SKM-1 (cell line): ENCODE measurements at regions not wholly inside any gene's neighbourhood (a gene's known extent, or its start where the extent isn't known, plus 50 kb on each side); places are given as distances from the start of the nearest gene placed in this dataset.
"Not testable (repeated sequence)": the region's sequence is repeated elsewhere in the genome, so short reads cannot be mapped to it uniquely, and the experiment has no call there.

ENCODE experiments used
- DNase-seq: peaks from one replicate; lab custom pipeline; 2025; ENCODE audit not compliant: unreplicated experiment; lab: John Stamatoyannopoulos, UW

DNA sequence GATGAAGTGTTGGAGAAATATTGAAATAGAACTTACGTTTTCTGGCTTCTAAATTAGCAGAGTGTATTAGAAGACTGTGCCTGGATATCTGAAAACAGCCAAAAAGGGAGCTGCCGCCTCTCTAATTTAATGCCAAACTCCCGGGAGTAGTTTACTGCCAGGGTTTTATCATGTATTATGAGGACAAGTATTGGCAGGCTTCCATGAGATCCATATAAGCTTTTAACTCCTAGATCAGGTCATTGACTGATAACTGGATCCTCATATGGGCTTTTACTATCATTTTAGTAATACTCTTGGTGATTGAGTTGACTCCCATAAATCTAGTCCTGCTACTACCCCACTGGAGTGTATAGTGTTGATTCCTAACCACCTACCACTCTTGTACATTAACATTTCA lies 178.4 kb upstream of the CXADR start:
- no peak for DNase-seq

DNA sequence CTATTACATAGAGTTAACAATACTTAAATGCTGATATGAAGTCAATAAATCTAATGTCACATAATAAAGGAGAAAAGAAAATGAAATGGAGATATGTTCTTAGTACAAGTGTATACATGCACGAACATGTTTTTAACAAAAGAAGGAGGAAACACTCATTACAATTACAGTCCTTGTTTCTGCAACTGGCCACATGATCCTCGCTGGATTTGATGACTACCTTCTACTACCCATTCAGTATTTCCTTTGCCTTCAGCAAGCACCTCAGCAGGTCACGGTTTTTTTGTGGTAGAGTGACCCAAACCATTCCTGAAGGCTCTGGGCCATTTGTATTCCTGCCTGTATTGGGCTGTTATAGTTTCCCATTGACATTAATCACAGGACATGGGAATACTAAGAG lies 172.8 kb upstream of the CXADR start:
- DNase-seq: no peak

DNA sequence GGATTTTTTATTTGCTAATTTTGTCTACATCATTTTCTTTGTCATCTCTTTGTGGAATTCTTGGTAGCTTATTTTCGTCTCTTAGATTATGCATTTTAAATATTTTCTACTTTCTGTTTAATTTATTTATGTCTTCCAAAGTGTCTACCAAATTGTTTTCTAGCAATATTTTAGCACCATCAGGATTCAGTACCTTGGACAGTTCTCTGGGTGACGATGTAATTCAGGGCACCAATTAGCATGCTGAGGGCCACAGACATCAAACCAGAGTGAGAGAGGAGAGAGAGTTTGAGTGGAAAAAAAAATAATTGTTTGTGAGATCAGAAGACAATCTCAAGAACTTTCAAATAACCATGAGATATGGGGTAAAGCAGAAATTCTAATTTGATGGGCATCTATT lies 169.8 kb upstream of the CXADR start:
- no peak for DNase-seq

DNA sequence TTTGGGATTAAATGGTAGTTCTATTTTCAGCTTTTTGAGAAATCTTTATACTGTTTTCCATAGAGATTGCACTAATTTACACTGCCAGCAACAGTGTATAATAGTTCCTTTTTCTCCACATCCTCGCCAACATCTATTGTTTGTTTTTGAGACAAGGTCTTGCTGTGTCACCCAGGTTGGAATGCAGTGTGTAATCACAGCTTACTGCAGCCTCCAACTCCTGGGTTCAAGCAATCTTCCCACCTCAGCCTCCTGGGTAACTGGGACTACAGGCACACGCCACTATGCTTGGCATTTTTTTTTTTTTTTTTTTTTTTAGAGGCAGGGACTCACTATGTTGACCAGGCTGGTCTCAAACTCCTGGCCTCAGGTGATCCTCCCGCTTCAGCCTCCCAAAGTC lies 164.5 kb upstream of the CXADR start:
- no peak for DNase-seq

DNA sequence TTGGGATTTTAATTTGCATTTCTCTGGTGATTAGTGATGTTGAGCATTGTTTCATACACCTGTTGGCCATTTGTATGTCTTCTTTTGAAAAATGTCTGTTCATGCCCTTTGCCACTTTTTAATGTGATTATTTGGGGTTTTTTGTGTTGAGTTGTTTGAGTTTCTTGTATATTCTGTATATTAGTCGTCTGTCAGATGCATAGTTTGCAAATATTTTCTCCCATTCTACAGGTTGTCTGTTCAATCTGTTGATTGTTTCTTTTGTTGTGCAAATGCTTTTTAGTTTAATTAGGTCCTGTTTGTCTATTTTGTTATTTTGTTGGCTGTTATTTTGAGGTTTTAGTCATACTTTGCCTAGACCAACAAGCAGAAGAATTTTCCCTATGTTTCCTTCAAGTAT lies 164.0 kb upstream of the CXADR start:
- no peak for DNase-seq

DNA sequence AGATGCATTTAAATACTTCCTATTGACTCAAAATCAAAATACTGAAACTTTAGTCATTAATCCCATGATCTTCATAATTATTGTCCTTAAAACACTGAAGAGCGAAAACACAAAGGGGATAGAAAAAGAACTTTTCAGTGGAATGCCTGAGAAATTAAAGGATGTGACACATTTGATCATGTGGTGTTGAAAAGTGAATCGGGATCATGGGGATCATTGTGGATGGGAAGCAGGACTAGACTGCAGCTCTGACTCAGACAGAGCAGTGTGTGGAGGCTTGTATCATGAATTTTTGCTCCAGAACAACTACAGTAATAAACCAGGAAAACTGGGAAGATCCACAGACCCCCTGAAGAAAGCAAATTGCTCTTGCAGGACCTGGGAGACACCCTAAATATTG lies 161.1 kb upstream of the CXADR start:
- DNase-seq: no peak

DNA sequence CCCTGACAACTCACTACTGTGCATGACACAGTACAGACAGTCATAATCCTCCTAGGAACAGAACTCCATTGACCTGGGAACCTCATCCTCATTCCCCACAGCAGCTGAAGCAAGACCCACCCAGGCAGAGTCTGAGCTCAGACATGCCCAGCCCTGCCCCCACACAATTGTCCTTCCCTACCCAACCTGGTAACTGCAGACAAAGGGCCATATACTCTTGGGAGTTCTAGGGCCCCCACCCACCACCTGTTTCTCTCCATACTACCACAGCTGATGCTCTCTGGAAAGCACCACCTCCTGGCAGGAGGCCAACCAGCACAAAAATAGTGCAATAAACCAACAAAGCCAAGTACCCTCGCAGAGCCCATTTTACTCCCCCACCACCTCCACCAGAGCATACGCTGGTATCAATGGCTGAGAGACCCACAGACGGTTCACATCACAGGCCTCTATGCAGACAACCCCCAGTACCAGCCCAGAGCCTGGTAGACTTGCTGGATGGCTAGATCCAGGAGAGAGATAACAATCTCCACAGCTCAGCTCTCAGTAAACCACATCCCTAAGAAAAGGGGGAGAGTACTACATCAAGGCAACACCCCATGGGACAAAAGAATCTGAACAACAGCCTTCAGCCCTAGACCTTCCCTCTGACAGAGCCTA lies 159.7 kb upstream of the CXADR start:
- no peak for DNase-seq

DNA sequence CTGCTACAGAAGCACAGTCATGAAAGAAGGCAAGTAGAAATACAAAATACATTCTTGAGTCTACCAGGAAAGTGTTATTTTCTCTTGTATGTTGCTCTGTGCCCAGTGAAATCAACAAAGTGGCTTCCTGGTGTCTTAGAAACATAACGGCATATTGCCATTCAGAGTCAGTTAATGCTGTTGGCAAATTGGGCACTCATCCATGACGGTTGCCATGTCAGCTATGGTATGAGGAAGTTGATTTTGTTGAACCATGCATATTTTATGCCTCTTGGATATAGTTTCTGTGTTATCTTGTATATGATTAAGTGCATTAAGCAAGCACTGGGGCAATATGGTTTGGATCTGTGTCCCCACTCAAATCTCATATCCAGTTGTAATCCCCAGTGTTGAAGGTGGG lies 153.1 kb upstream of the CXADR start:
- no peak for DNase-seq

DNA sequence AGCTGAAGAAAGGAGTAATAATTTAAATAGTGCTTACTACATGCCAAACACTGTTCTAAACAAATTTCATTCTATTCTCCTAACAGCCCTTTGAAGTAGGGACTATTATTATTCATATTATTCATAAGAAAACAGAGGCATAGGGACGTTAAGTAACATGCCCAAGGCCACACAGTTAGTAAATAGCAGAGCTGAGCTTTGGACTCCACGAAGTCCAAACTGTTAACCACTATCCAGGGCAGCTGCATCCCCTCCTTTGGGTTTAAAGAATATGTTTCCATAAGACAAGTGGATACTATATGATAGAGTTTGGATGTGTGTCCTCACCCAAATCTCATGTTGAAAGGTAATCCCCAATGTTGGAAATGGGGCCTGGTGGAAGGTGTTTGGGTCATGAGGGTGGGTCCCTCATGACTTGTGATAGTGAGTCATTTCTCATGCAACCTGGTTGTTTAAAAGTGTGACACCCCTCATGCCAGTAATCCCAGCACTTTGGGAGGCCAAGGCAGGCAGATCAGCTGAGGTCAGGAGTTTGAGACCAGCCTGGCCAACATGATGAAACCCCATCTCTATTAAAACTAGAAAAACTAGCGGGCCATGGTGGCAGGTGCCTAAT lies 144.0 kb upstream of the CXADR start:
- DNase-seq: no peak

DNA sequence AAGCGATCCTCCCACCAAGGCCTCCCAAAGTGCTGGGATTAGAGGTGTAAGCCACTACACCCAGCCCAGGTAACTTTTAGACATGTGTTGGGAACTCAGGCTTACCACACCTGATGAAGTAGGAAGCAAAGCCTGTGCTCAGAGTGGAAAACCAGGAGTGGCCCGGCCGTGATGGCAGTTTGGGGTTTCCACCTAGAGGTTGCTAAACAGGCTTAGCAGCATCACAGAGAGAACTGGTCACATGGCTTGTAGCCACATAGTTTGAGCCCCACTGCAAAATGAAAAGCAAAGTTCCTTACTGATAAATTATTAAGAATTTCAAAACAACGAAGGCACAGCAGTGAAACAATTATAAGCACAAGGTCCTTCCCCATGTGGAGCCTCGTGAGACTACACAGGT lies 142.6 kb upstream of the CXADR start:
- no peak for DNase-seq

DNA sequence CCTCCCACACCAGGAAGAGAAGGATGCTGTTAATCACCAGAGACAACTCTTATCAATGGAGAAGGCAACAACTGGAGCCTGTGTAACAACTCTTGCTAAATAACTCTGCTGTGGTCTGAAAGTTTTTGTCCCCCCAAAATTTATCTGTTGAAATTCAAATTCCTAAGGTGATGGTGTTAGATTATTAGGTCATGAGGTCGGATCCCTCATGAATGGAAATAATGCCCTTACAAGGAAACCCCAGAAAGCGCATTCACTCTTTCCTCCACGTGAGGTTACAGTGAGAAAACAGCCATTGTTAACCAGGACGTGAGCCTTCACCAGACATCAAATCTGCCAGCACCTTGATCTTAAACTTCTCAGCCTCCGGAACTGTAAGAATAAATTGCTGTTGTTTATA lies 141.9 kb upstream of the CXADR start:
- DNase-seq: no peak

DNA sequence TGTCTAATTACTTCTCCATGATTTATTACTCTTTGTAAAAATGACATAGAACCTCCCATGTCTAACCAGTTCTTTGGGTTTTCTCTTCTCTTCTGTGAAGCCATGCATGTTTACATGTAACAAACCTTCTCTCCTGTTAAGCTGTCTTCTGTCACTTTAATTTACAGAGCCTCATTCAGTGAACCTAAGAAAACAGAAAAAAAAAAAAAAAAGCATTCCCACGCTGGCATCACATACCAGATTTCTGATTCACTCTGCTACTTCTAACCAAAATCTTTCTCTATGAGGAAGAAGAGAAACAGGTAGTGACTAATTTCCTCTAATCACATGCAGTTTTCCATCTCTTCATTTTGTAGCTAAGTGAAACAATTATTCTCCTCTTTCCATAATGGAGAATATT lies 141.4 kb upstream of the CXADR start:
- no peak for DNase-seq

DNA sequence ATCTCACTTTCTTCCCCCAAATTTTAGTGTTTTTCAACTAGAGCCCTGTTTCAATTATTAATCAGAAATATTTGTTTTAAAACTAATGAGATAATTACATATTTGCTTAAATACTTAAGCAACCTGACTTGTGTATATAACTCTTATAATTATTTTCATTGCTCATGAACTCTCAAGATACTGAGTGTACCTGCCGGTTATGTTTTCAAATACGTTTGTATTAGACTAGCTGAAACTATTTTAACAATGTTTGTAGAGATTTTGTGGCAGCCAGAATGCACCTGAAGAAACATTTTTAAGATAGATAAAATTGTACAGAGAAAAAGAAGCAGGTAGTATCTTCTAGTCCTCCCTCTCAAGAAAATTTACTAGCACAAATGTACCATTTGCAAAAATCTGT lies 140.6 kb upstream of the CXADR start:
- no peak for DNase-seq

DNA sequence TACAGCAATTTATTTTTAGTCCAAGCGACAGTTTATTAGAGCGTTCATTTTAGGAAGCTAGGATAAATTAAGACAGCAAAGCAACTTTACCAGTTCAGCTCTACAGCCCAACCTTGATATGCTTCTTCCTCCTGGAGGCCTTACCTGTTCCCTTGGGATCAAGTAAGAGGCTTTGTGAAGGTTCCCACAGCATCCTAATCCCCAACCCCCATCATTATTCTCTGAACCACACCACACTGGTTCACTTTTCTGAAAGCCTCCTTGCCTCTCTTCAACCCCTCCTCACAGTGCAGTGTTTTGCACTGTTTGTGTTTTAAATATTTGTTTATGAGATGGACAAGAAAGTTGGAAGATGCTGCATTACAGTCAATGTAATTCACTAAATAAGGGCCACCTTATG lies 126.3 kb upstream of the CXADR start:
- no peak for DNase-seq

DNA sequence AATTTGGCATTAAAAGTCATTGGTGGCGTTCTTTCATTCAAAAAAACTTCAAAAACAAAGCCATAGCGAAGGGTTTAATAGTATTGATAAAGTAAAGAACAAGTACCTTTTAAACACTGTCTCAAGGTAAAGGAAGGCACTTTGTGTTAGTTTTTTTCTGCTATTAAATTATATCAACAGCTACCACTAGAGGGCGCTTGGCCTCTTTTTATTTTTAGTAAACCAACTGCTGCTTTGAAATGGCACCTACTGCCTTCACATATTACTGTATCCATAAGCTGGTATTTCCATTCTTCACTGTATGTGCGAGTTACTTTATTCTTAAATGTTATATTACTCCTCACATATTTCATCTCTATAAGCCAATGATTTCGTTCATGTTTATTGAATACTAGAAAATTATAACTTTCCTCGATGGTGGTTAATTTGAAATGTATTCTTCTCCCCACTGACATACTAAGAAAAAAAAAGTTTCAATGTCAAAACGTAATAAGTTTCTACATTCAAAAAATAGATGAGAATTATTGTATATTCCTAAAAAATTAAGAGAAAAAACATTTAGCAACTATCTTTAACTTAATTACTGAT lies 125.7 kb upstream of the CXADR start:
- no peak for DNase-seq

DNA sequence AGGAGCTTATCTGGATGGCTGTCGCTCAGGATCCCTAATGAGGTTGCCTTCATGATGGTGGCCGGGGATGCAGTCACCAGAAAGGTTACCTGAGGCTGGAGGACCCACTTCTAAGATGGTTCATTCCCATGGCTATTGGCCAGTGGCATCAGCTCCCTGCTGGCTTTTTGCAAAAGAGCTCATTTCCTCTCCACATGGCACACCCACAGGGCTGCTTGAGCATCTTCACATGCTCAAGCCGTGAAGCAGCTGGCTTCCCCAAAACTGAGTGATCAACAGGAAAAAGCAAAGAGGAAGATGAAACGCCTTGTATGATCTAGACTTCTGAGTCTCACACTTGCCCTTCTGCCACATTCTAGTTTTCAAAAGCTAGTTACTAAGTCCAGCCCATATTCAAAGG lies 124.6 kb upstream of the CXADR start:
- no peak for DNase-seq

DNA sequence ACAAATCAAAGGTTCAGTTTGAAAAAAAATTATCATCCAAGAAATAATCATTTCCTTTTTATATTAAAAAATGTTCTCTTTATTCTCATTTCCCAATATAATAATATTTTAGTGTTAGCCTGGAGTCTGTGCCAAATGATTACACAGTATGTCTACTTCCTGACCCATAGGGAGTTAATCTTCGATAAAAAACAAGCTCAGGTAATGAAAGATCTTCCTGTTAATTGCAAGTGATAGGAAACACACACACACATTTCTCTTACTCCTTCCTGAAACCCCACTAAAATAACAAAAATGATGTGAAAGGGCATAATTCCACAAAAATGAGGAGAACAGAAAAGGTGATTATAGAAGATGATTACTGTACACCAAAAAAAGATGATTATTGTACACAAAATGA lies 123.5 kb upstream of the CXADR start:
- DNase-seq: no peak

DNA sequence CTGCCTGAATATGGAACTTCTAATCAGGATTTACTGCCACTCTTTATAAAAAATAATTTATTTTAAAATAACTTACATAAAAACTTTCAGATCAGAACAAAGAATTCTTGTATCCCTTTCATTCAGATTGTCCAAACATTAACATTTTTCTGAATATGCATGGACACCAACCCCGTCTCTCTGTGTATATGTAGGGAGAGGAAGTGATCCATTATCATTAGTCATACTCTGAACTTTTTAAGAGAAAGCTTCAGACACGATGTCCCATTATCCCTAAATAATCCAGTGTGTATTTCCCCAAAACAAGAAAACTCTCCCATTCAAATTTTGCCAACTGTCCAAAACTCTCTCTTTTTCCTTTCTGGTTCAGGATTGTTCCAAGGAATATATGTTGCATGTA lies 122.3 kb upstream of the CXADR start:
- DNase-seq: no peak

DNA sequence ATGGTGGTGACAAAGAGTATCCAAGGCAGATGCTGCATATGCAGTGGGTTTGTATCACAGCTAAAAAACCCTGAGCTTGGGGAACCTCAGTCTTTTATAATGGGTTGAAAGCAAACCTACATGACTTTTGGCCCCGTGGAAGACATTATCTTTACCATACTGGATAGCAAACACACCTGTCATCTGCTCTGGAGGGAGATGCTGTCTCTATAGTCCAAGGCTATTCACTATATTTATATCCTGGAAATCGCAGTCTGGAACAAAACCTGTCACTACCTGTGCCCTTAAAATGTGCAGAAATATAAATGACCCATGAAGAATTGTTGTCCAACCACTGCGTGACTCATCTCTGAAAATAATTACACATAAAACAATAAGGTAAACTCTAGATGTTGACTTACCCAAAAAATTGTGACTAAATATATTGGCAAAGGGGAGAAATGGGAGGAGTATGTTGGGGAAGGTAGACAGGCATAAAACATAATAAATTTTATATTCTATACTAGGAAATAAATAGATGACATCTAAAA lies 121.0 kb upstream of the CXADR start:
- DNase-seq: no peak

DNA sequence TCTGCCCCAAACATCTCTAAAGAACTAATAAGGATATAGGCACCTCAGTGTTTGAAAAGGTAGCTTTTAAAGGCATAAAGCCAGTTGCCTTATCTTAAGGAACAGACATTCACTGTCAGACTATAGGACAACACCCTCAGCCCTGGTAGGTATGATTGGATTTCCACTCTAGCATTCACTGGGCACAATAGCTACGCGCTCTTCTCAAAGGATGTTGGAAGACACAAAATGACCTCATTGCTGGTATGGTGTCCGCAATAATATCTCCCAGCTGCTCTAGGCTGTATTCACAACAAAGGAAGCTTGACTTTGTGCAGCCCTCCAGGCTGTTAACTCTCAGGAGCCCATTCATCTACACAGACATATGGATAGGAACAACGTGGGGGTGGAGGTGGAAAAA lies 119.4 kb upstream of the CXADR start:
- DNase-seq: no peak

DNA sequence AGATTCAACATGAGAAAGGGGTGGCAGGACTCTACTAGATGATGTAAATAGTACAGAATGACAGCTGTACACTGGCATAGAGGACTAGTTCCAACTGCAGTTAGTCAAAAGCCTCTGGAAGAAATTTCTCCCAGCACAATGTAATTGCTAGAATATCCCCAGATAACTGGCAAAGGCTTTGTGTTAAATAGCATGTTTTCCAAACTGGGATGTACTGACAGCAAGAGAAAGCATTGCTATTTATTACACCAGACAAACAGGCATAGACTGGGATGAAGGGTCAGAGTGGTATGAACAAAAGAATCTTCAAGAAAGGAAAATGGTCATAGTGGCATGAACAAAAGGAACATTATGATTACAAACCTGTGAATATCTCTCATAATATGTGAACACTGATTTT lies 115.9 kb upstream of the CXADR start:
- DNase-seq: no peak

DNA sequence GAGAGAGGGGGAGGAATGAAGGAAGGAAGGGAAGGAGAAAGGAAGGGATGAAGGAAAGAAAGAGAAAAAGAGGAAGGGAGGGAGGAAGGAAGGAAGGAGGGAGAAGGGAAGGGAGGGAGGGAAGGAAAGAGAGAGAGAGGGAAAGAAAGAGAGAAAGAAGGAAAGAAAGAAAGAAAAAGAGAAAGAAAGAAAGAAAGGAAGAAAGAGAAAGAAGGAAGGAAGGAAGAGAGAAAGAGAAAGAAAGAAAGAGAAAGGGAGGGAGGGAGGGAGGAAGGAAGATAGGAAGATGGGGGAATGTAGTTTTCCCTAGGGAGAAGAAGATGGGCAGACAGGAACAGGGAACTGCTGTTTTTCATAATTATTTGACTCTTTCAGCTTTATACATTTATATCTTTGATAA lies 115.1 kb upstream of the CXADR start:
- DNase-seq: no peak

DNA sequence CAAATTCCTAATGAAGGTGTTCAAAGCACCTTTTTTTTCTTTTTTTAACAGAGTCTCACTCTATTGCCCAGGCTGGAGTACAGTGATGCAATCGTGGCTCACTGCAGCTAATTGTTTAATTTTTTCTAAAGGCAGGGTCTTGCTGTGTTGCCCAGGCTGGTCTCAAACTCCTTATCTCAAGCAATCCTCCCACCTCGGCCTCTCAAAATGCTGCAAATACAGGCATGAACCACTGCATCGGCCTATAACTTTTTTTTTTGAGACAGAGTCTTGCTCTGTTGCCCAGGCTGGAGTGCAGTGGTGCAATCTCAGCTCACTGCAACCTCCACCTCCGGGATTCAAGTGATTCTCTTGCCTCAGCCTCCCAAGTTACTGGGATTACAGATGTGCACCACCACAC lies 113.9 kb upstream of the CXADR start:
- not testable (repeated sequence) for DNase-seq
